ENCODE measurements at regions not wholly inside any gene's neighbourhood (a gene's known extent, or its start where the extent isn't known, plus 50 kb on each side); places are given as distances from the start of the nearest gene placed in this dataset.

DNA sequence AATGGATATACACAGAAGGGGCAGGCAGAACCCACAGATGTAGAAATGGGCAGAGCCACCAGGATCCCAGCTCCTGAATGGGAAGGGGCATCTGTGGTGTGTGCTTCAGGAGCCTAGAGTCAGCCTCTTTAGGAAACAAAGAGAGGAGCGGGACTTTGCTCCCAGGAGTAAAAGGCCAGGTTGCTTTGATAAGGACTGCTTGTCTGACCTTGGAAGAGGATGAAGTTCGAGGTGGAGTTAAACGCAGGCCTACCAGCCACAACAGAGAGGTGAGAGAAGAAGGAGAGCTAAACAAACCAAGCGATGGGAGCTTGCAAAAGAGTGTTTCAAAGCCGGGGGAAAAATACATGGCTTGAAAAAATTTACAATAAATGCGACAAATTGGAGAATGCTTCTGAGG, 49.9 kb upstream of the TMPRSS2 start:
- Histone ChIP-seq H3K4me1 (peaks cover 4% of the 10 kb centered on the region), H3K27me3 (no peaks in the 10 kb centered on the region), H3K36me3 (no peaks in the 10 kb centered on the region), H3K4me3 (no peak overlapping the region), H3K27ac (no peak overlapping the region), H3K9me3 (no peaks in the 10 kb centered on the region)
- 91% methylated on average over 6 of the region's 6 CpGs for WGBS
- no peak for DNase-seq (ENCODE audit: low spot score in 2 of 2)
- no peak for TF ChIP-seq CTCF (IDR thresholded peaks at IDR 0.05)
- TF ChIP-seq POLR2AphosphoS5 (IDR thresholded peaks at IDR 0.05) = no peak
- no peak for TF ChIP-seq POLR2A (IDR thresholded peaks at IDR 0.05)
- no peak for TF ChIP-seq EP300 (IDR thresholded peaks at IDR 0.05)

All from suprapubic skin (tissue), 4 donors.